Tibial nerve (tissue), 4 donors: ENCODE measurements at regions not wholly inside any gene's neighbourhood (a gene's known extent, or its start where the extent isn't known, plus 50 kb on each side); places are given as distances from the start of the nearest gene placed in this dataset.

Experiments used
- DNase-seq, 2 donors: peaks; one replicate each; pipeline ENCODE4 v3.0.0-alpha.2; 2019; ENCODE audit warnings: low spot score in 2 of 2
- H3K27ac ChIP-seq, 4 donors: fragments of 200-600 bp; sonication (generic) in 3 of 4; one replicate each; pipeline ENCODE4 v1.5.1; 2017 to 2019; ENCODE audit warnings: mild to moderate bottlenecking in 1 of 4
- H3K27me3 ChIP-seq, 2 donors: fragments of 200-600 bp; sonication (generic) in 1 of 2; one replicate each; pipeline versions ENCODE4 v1.5.1 to v1.6.0; 2017 to 2019
- H3K36me3 ChIP-seq, 3 donors: fragments of 200-600 bp; sonication (generic); one replicate each; pipeline ENCODE4 v1.5.1; 2018 to 2019
- H3K4me1 ChIP-seq, 4 donors: fragments of 200-600 bp; sonication (generic) in 3 of 4; one replicate each; pipeline ENCODE4 v1.5.1; 2017 to 2019
- H3K4me3 ChIP-seq, 4 donors: fragments of 200-600 bp; sonication (generic) in 3 of 4; one replicate each; pipeline ENCODE4 v1.5.1; 2017 to 2019; ENCODE audit warnings: mild to moderate bottlenecking in 1 of 4, moderate library complexity in 1 of 4
- H3K9me3 ChIP-seq, 4 donors: fragments of 200-600 bp; sonication (generic) in 3 of 4; one replicate each; pipeline ENCODE4 v1.5.1; 2017 to 2019
- EP300 ChIP-seq, 2 donors: sonication (generic); formaldehyde crosslinking; IDR thresholded peaks; one replicate each; pipeline ENCODE4 v1.6.1; 2017; ENCODE audit warnings: antibody characterized with exemption in 2 of 2, mild to moderate bottlenecking in 1 of 2
- POLR2A ChIP-seq, 2 donors: fragments of 450-650 bp; IDR thresholded peaks; one replicate each; pipeline ENCODE4 v1.6.1; 2017; ENCODE audit warnings: antibody characterized with exemption in 2 of 2, mild to moderate bottlenecking in 2 of 2, moderate library complexity in 2 of 2
- WGBS, 2 donors: methylation state at CpG; one replicate each; pipeline ENCODE4 v1.1.5; 2018; 5-methylcytosine and 5-hydroxymethylcytosine counted together
- TF ChIP-seq, protein P1 (sequence below), 5 experiments: fragments of 200-600 bp in 3 of 5; fragments of 450-650 bp in 2 of 5; sonication (generic) in 3 of 5; IDR thresholded peaks; one replicate each; pipeline ENCODE4 v1.5.1; 2016 to 2019; ENCODE audit warnings: antibody characterized with exemption in 5 of 5, mild to moderate bottlenecking in 3 of 5, moderate library complexity in 2 of 5

DNA sequence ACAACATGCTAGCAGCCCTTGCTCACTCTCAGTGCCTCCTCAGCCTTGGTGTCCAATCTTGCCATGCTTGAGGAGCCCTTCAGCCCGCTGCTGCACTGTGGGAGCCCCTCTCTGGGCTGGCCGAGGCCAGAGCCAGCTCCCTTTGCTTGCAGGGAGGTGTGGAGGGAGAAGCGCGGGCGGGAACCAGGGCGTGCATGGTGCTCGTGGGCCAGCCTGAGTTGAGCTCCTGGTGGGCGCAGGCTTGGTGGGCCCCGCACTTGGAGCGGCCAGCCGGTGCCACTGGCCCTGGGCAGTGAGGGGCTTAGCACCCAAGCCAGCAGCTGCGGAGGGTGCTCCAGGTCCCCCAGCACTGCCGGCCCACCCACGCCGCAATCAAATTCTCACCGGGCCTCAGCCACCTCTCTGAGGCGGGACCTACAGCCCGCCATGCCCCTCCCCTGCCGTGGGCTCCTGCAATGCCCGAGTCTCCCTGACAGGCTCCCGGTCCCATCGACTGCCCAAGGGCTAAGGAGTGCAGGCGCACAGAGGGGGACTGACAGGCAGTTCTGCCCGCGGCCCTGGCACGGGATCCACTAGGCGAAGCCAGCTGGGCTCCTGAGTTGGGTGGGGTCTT, 333.5 kb downstream of the KCNN2 start:
- TF ChIP-seq EP300 (IDR thresholded peaks at IDR 0.05) (no peak), POLR2A (IDR thresholded peaks at IDR 0.05) (no peak)
- TF ChIP-seq, protein P1, sequence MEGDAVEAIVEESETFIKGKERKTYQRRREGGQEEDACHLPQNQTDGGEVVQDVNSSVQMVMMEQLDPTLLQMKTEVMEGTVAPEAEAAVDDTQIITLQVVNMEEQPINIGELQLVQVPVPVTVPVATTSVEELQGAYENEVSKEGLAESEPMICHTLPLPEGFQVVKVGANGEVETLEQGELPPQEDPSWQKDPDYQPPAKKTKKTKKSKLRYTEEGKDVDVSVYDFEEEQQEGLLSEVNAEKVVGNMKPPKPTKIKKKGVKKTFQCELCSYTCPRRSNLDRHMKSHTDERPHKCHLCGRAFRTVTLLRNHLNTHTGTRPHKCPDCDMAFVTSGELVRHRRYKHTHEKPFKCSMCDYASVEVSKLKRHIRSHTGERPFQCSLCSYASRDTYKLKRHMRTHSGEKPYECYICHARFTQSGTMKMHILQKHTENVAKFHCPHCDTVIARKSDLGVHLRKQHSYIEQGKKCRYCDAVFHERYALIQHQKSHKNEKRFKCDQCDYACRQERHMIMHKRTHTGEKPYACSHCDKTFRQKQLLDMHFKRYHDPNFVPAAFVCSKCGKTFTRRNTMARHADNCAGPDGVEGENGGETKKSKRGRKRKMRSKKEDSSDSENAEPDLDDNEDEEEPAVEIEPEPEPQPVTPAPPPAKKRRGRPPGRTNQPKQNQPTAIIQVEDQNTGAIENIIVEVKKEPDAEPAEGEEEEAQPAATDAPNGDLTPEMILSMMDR (IDR thresholded peaks at IDR 0.05), result no peak
- 89 to 92% methylated on average over 18 to 24 of the region's 27 CpGs for WGBS, 2 donors
- H3K27me3 ChIP-seq, result no peaks in the 10 kb centered on the region
- no peaks in the 10 kb centered on the region for H3K4me1 ChIP-seq
- no peak overlapping the region for H3K4me3 ChIP-seq
- no peak for DNase-seq
- peaks cover 0 to 9% (median 0%) of the 10 kb centered on the region in 4 donors for H3K9me3 ChIP-seq
- H3K27ac ChIP-seq, result no peak overlapping the region
- no peaks in the 10 kb centered on the region for H3K36me3 ChIP-seq

DNA sequence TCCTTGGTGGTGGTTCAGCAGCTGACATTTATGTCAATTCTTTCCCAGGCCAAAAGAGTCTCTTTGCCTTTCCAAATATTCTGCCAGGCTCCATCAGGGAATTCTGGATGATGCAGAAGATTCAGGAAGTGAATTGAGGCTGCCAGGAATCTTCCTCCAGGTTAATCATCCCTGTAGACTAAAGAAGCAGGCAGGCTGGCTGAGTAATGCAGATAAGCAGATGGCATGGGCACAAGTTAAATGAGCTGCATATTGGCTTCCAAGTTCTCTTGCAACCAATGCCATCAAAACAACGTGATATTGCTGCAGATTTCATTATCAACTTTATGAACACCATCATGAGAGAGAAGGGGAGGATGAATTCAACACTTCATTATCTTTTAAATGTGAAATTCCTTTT, 324.5 kb downstream of the KCNN2 start:
- TF ChIP-seq EP300 (IDR thresholded peaks at IDR 0.05) (no peak), POLR2A (IDR thresholded peaks at IDR 0.05) (no peak)
- TF ChIP-seq, protein P1 (IDR thresholded peaks at IDR 0.05), result no peak
- WGBS, 2 donors, result 71 to 72% methylated on average over 1 of the region's 1 CpG
- H3K27me3 ChIP-seq, result no peaks in the 10 kb centered on the region

DNA sequence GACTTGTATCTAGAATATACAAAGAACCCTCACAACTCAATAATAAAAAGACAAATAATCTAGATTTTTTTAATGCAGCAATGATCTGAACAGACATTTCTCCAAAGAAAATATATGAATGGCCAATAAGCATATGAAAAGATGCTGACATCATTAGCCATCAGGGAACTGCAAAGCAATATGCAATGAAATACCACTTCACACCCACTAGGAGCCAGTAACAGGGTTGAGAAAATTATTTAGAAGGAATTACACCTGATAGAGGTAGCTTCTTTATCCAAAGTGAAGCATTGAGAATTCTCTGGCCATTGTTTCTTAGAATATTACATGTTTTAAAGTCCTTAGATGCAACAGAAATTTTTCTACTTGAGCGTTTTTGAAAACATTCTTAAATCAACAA, 316.9 kb downstream of the KCNN2 start:
- 72 to 82% methylated on average over 1 of the region's 1 CpG for WGBS, 2 donors
- no peaks in the 10 kb centered on the region for H3K4me1 ChIP-seq
- no peak overlapping the region for H3K4me3 ChIP-seq
- no peak overlapping the region for H3K27ac ChIP-seq
- H3K27me3 ChIP-seq, result no peaks in the 10 kb centered on the region
- no peaks in the 10 kb centered on the region for H3K36me3 ChIP-seq
- DNase-seq, result no peak
- no peak for TF ChIP-seq POLR2A (IDR thresholded peaks at IDR 0.05)
- no peak for TF ChIP-seq EP300 (IDR thresholded peaks at IDR 0.05)
- TF ChIP-seq, protein P1 (IDR thresholded peaks at IDR 0.05), result no peak
- H3K9me3 ChIP-seq, result no peaks in the 10 kb centered on the region

More for the DNA sequence above, 324.5 kb downstream of the KCNN2 start:
- no peaks in the 10 kb centered on the region for H3K36me3 ChIP-seq
- no peak overlapping the region for H3K4me3 ChIP-seq
- no peak for DNase-seq
- H3K4me1 ChIP-seq, result no peaks in the 10 kb centered on the region
- H3K27ac ChIP-seq, result no peak overlapping the region
- H3K9me3 ChIP-seq, result no peaks in the 10 kb centered on the region

DNA sequence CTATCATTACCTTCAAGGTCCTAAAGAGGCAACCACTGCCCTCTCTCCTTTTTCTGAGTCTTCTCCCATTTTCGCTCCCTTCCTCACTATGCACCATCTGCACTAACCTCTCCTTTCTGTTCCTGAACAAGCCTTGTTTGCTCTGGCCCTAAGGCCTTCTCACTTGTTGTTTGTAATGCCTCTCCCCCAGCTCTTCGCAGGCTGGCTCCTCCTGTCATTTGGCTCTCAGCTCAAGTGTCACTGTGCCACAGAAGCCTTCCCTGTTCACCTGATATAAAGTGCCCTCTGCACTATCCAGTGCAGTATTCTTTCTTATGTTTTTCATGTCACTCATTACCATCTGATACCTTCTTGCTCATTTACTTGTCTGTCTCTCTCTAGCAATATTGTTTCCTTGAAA, 303.7 kb downstream of the KCNN2 start:
- Histone ChIP-seq H3K27me3 (no peaks in the 10 kb centered on the region), H3K4me1 (no peaks in the 10 kb centered on the region), H3K9me3 (peaks cover 0 to 4% (median 0%) of the 10 kb centered on the region in 4 donors), H3K27ac (no peak overlapping the region), H3K36me3 (no peaks in the 10 kb centered on the region), H3K4me3 (no peak overlapping the region)
- no peak for DNase-seq
- 72 to 82% methylated on average over 2 of the region's 2 CpGs for WGBS, 2 donors
- no peak for TF ChIP-seq EP300 (IDR thresholded peaks at IDR 0.05)
- TF ChIP-seq, protein P1 (IDR thresholded peaks at IDR 0.05), result no peak
- TF ChIP-seq POLR2A (IDR thresholded peaks at IDR 0.05), result no peak

DNA sequence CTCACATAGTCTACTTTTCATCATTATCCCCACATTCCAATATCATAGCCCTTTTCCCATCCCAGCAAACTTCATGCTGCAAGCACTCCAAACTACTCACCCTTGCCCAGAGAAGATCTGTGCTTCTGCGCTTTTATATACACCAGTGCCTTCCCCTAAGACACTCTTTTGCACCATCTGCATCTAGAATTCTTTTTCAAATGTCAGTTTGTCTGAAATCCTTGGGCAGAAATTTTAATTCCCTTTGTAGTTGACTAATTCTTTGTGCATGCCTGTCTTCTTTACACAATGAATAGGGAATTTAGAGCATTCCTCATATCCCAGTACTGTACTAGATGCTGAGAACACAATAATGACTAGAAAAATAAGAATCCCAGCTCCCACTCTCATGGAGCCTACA, 298.9 kb downstream of the KCNN2 start:
- no peak overlapping the region for H3K27ac ChIP-seq
- no peaks in the 10 kb centered on the region for H3K4me1 ChIP-seq
- WGBS, 2 donors, result 85 to 88% methylated on average over 1 of the region's 1 CpG
- no peaks in the 10 kb centered on the region for H3K36me3 ChIP-seq
- TF ChIP-seq POLR2A (IDR thresholded peaks at IDR 0.05) (no peak), EP300 (IDR thresholded peaks at IDR 0.05) (no peak)
- TF ChIP-seq, protein P1 (IDR thresholded peaks at IDR 0.05), result no peak
- no peak for DNase-seq
- peaks cover 0 to 3% (median 0%) of the 10 kb centered on the region in 4 donors for H3K9me3 ChIP-seq
- no peak overlapping the region for H3K4me3 ChIP-seq
- H3K27me3 ChIP-seq, result no peaks in the 10 kb centered on the region
